ENCODE measurements at regions not wholly inside any gene's neighbourhood (a gene's known extent, or its start where the extent isn't known, plus 50 kb on each side); places are given as distances from the start of the nearest gene placed in this dataset.

DNA sequence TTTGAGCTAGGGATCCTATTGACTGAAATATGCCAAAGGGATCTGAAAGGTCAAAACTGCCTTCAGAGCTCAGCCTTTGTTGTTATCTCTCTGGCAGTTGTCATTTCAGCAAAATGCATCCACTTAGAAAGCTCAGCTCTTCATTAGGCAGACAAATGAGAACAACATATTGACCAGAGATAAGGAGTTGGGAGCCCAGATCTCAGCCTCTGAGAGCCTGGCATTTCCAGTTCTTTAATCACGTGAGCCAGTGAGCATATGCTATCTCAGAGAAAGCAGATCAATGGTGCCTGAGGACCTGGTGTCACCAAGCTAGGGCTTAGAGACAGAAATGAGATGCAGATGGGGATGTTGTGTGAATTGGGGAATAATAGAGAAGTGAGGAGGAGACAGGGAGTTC, 101.1 kb downstream of the DAD1 start:
- TF ChIP-seq POLR2AphosphoS5 (IDR thresholded peaks at IDR 0.05; ENCODE audit: low read depth) (no peak), SPI1 (IDR thresholded peaks at IDR 0.05; ENCODE audit: borderline replicate concordance, low read depth) (no peak)
- TF ChIP-seq, protein P1, sequence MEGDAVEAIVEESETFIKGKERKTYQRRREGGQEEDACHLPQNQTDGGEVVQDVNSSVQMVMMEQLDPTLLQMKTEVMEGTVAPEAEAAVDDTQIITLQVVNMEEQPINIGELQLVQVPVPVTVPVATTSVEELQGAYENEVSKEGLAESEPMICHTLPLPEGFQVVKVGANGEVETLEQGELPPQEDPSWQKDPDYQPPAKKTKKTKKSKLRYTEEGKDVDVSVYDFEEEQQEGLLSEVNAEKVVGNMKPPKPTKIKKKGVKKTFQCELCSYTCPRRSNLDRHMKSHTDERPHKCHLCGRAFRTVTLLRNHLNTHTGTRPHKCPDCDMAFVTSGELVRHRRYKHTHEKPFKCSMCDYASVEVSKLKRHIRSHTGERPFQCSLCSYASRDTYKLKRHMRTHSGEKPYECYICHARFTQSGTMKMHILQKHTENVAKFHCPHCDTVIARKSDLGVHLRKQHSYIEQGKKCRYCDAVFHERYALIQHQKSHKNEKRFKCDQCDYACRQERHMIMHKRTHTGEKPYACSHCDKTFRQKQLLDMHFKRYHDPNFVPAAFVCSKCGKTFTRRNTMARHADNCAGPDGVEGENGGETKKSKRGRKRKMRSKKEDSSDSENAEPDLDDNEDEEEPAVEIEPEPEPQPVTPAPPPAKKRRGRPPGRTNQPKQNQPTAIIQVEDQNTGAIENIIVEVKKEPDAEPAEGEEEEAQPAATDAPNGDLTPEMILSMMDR (IDR thresholded peaks at IDR 0.05; ENCODE audit: insufficient read depth, low read length): no peak
- TF ChIP-seq, protein P2, sequence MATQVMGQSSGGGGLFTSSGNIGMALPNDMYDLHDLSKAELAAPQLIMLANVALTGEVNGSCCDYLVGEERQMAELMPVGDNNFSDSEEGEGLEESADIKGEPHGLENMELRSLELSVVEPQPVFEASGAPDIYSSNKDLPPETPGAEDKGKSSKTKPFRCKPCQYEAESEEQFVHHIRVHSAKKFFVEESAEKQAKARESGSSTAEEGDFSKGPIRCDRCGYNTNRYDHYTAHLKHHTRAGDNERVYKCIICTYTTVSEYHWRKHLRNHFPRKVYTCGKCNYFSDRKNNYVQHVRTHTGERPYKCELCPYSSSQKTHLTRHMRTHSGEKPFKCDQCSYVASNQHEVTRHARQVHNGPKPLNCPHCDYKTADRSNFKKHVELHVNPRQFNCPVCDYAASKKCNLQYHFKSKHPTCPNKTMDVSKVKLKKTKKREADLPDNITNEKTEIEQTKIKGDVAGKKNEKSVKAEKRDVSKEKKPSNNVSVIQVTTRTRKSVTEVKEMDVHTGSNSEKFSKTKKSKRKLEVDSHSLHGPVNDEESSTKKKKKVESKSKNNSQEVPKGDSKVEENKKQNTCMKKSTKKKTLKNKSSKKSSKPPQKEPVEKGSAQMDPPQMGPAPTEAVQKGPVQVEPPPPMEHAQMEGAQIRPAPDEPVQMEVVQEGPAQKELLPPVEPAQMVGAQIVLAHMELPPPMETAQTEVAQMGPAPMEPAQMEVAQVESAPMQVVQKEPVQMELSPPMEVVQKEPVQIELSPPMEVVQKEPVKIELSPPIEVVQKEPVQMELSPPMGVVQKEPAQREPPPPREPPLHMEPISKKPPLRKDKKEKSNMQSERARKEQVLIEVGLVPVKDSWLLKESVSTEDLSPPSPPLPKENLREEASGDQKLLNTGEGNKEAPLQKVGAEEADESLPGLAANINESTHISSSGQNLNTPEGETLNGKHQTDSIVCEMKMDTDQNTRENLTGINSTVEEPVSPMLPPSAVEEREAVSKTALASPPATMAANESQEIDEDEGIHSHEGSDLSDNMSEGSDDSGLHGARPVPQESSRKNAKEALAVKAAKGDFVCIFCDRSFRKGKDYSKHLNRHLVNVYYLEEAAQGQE (IDR thresholded peaks at IDR 0.05; ENCODE audit: insufficient replicate concordance, low read depth): no peak
